MCF 10A (cell line): ENCODE measurements at regions not wholly inside any gene's neighbourhood (a gene's known extent, or its start where the extent isn't known, plus 50 kb on each side); places are given as distances from the start of the nearest gene placed in this dataset.

ENCODE experiments used
- BruUV-seq: library from RNA; stranded (reverse); fragments of 400-500 nt; replicated peaks from 2 replicates; lab custom pipeline; 2021; lab: Mats Ljungman, UMichigan
- CTCF ChIA-PET: fragments of 300-600 bp; sonication (Branson Sonifier 250); formaldehyde crosslinking; extraction: SDS; loops from one replicate; lab custom pipeline; 2021; ENCODE audit warnings: antibody characterized with exemption, inconsistent platforms; lab: Yijun Ruan, JAX
- POLR2A ChIA-PET: fragments of 300-600, 350-650 bp; sonication (Branson Sonifier 250); formaldehyde crosslinking; extraction: SDS; loops from one replicate; lab custom pipeline; 2020; ENCODE audit warnings: antibody characterized with exemption, inconsistent platforms; lab: Yijun Ruan, JAX
- DNase-seq: peaks from one replicate; pipeline ENCODE4 v3.0.0-alpha.2; 2018; ENCODE audit not compliant: unreplicated experiment
- H3K27ac Mint-ChIP-seq: one replicate; pipeline ENCODE4 v1.8.0; 2022; ENCODE audit warnings: mild to moderate bottlenecking, low read depth, mixed read lengths; ENCODE audit not compliant: unreplicated experiment
- H3K27me3 Mint-ChIP-seq: one replicate; pipeline ENCODE4 v1.8.0; 2022; ENCODE audit warnings: mixed read lengths; ENCODE audit not compliant: insufficient read depth, unreplicated experiment
- H3K36me3 Mint-ChIP-seq: one replicate; pipeline ENCODE4 v1.8.0; 2022; ENCODE audit warnings: mild to moderate bottlenecking, moderate library complexity, mixed read lengths; ENCODE audit not compliant: insufficient read depth, unreplicated experiment
- H3K4me1 Mint-ChIP-seq: one replicate; pipeline ENCODE4 v1.8.0; 2022; ENCODE audit warnings: mixed read lengths; ENCODE audit not compliant: insufficient read depth, unreplicated experiment
- H3K4me3 Mint-ChIP-seq: one replicate; pipeline ENCODE4 v1.8.0; 2022; ENCODE audit warnings: mild to moderate bottlenecking, moderate library complexity, mixed read lengths; ENCODE audit not compliant: unreplicated experiment
- H3K9me3 Mint-ChIP-seq: one replicate; pipeline ENCODE4 v1.8.0; 2022; ENCODE audit warnings: mixed read lengths; ENCODE audit not compliant: unreplicated experiment
- CTCF ChIP-seq: fragments of 200-600 bp; IDR thresholded peaks from one replicate; pipeline ENCODE4 v1.8.0; 2022; ENCODE audit warnings: antibody characterized with exemption, mild to moderate bottlenecking; ENCODE audit not compliant: unreplicated experiment
- intact Hi-C: fragments of 100-400 bp; cut with micrococcal nuclease; formaldehyde crosslinking; loops from 2 replicates; pipeline ENCODE4 v1.14.1; 2022

GRCh38 chr14:97095269-97095668 lies 298.1 kb downstream of the VRK1 start:
- Mint-ChIP-seq H3K27ac (no peak overlapping the region), H3K4me3 (no peak overlapping the region), H3K27me3 (peaks cover 25% of the 10 kb centered on the region), H3K9me3 (no peaks in the 10 kb centered on the region), H3K36me3 (no peaks in the 10 kb centered on the region), H3K4me1 (no peaks in the 10 kb centered on the region)
- DNase-seq, result no peak
- POLR2A ChIA-PET, result no interaction called here
- CTCF ChIA-PET, result no interaction called here
- no TSS peak for BruUV-seq
- no peak for TF ChIP-seq CTCF
- intact Hi-C loops, result no loop called here

GRCh38 chr14:97097296-97097695 lies 300.1 kb downstream of the VRK1 start:
- intact Hi-C loops, result no loop called here
- CTCF ChIA-PET, result no interaction called here
- Mint-ChIP-seq H3K36me3 (no peaks in the 10 kb centered on the region), H3K27ac (no peak overlapping the region), H3K27me3 (peaks cover 25% of the 10 kb centered on the region), H3K4me1 (no peaks in the 10 kb centered on the region), H3K4me3 (no peak overlapping the region), H3K9me3 (no peaks in the 10 kb centered on the region)
- no TSS peak for BruUV-seq
- no peak for DNase-seq
- POLR2A ChIA-PET, result no interaction called here
- TF ChIP-seq CTCF, result no peak

DNA sequence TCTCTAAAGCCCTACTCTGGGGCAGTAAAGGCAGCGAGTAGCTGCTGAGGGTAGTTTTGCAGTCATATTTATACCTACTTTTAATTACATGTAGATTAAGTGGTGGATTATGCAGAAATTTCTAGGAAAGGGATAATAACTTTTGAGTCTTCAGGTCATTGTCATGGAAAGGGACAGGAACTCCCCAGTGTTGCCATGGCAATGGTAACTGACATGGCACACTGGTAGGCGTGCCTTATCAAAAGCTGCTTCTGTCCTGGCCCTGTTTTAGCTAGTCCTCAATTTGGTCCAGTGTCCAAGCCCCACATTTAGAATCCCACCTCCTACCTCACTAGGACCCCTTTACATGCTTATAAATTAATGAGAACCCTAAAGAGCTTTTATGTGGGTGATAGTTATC lies 303.1 kb downstream of the VRK1 start:
- intact Hi-C loops, result no loop called here
- H3K4me3 Mint-ChIP-seq, result no peak overlapping the region
- TF ChIP-seq CTCF, result no peak
- CTCF ChIA-PET, result no interaction called here
- POLR2A ChIA-PET, result no interaction called here
- H3K27me3 Mint-ChIP-seq, result peaks cover 53% of the 10 kb centered on the region
- no peak overlapping the region for H3K27ac Mint-ChIP-seq
- no peaks in the 10 kb centered on the region for H3K9me3 Mint-ChIP-seq
- no peak for DNase-seq
- no TSS peak for BruUV-seq
- H3K4me1 Mint-ChIP-seq, result no peaks in the 10 kb centered on the region
- no peaks in the 10 kb centered on the region for H3K36me3 Mint-ChIP-seq

- ChIA-PET CTCF (no interaction called here), POLR2A (no interaction called here)
- TF ChIP-seq CTCF, result no peak
- DNase-seq, result no peak
- no peak overlapping the region for H3K4me3 Mint-ChIP-seq
- BruUV-seq, result no TSS peak
- no peaks in the 10 kb centered on the region for H3K36me3 Mint-ChIP-seq
- H3K4me1 Mint-ChIP-seq, result no peaks in the 10 kb centered on the region
- intact Hi-C loops, result no loop called here
- no peaks in the 10 kb centered on the region for H3K9me3 Mint-ChIP-seq
- peaks cover 44% of the 10 kb centered on the region for H3K27me3 Mint-ChIP-seq
- H3K27ac Mint-ChIP-seq, result no peak overlapping the region
Observed at GRCh38 chr14:97101561-97101960, 304.4 kb downstream of the VRK1 start.
